Cerebellar nuclear complex (tissue), 1 donor: ENCODE measurements at regions not wholly inside any gene's neighbourhood (a gene's known extent, or its start where the extent isn't known, plus 50 kb on each side); places are given as distances from the start of the nearest gene placed in this dataset.

Experiments used
- DNase-seq, 2 experiments: peaks; one replicate each; lab custom pipeline; 2025; lab: John Stamatoyannopoulos, UW

DNA sequence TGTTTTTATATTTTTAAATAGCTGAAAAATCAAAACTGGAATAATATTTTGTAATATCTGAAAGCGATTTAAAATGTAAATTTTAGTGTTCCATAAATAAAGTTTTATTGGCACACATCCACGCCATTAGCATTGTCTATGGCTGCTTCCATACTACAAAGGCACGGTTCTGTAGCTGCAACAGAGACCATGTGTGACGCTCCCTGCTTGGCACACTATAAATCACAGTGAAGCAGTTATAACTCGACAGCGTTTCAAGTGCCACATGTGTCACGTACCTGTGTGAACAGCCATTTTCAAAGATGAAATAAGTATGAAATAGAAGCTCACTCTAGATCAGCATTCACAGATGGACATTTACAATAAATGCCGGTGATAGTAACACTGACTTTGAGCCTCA is 810.1 kb upstream of the WWC1 start:
- DNase-seq, result no peak

GRCh38 chr5:167482555-167482954 is 808.9 kb upstream of the WWC1 start:
- DNase-seq, result no peak

GRCh38 chr5:167485061-167485774 is 806.2 kb upstream of the WWC1 start:
- DNase-seq, result no peak

GRCh38 chr5:167488371-167488770 is 803.1 kb upstream of the WWC1 start:
- no peak for DNase-seq

GRCh38 chr5:167489202-167489601 is 802.2 kb upstream of the WWC1 start:
- DNase-seq, result no peak

DNA sequence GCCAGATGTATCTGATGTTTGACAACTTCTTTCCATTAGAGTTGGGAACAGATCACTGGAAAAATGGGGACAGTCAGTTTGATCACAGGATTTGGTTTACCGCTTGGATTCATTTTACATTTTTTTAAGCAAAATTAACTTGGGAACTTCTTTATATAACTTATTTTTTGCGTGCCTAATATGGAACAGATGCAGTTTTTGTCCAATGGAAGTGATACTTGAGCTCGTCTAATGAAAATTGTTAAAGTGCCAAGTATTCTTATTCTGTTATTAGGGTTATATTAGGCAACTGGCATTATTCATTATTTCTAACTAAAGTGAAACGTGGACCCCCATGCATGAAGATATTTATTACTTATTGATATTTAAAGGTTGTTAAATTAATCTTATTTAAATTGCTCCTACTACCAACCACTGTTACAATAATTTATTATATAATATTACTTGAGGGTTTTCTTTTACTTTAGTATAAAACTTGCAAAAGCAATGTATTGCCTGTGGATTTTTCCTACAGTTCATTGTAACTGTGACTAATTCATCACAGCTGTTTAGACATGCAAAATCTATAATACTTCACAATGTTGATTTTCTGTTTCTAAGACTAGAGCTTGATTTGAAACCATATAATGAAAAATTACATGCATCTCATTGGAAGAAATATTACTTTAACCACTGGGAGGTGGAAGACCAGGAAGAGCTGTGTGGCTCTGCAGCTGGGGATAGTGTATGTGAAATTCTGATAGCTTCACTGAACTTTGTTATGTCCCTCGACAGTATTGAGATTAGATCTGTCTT is 787.3 kb upstream of the WWC1 start:
- DNase-seq, result no peak

- DNase-seq, result no peak
Observed at GRCh38 chr5:167507463-167508233, 783.8 kb upstream of the WWC1 start.

GRCh38 chr5:167509076-167509475 is 782.4 kb upstream of the WWC1 start:
- no peak for DNase-seq

- no peak for DNase-seq
Observed at GRCh38 chr5:167511276-167511675, 780.2 kb upstream of the WWC1 start.

GRCh38 chr5:167512111-167512510 is 779.3 kb upstream of the WWC1 start:
- DNase-seq, result no peak

GRCh38 chr5:167513381-167513780 is 778.1 kb upstream of the WWC1 start:
- DNase-seq, result no peak

DNA sequence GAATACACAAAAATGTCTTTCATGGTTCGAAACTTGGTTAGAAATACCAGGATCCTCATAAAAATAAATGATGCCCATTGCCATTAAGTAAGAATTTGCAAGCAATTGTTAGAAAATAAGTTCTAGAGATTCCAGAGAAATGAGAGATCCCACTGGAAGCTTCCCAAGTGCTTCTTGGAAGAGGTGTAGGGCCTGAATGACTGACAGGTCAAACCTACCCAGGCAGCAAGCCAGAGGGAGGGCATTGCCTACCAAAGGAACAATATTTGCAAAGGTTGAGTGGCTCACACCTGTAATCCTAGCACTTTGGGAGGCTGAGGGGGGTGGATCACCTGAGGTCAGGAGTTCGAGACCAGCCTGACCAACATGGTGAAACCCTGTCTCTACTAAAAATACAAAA is 777.0 kb upstream of the WWC1 start:
- DNase-seq, result no peak

DNA sequence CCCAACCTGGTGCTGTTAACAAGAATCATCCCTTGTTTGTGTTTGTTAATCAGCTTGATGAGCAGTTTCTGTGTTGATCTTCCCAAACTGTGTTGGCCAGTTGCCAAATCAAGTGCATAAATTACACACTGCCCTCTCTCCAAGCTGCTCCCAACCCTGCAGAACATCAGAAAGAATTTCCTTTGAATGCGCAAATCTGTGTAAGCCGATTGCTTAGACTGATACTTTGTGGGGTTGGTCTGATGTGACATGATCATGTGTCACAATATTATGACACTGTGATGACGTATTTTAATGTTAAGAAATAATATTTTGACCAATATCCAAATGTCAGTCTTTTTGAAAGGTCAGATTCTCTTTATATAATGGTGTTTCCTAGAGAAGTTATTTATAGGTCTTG is 766.4 kb upstream of the WWC1 start:
- DNase-seq, result no peak

- no peak for DNase-seq
Observed at GRCh38 chr5:167528651-167529050, 762.8 kb upstream of the WWC1 start.

DNA sequence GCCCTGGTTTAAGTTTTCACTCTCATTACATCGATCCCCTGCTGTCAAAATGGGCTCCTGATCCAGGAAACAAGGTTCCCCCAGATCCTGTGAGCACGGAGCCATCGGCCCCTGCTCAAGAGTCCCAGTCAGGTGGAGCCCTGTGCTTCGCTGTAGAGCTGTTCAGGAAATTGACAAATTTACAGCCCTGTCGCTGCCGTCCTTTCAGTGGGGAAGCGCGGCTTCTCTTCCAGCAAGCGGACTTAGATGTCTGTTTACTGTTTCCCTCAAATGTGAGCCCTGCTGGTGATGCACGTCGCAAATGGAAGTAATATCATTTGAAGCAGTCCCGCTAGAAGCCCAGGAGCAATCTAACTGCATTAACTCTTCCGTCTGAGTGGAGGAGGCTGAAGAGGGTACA is 760.9 kb upstream of the WWC1 start:
- no peak for DNase-seq

GRCh38 chr5:167533814-167534795 is 757.3 kb upstream of the WWC1 start:
- DNase-seq, result no peak

DNA sequence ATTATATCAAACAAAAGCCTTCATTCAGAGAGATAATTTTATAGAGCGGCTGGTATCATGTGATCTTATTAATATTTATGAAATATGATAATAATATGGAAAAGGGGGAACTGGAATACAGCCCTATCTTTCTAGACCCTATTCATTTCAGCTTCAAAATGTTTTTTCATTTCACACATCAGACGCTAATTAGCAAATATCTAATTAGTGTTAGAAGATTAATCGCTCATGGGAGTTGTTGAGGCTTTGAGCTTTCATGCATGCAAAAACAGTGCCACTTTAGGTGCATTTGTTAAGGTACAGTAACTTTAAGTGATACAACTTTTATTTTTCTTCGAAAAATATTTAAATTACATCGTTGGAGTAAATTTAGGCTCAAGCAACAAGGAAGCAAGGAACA is 751.7 kb upstream of the WWC1 start:
- no peak for DNase-seq

DNA sequence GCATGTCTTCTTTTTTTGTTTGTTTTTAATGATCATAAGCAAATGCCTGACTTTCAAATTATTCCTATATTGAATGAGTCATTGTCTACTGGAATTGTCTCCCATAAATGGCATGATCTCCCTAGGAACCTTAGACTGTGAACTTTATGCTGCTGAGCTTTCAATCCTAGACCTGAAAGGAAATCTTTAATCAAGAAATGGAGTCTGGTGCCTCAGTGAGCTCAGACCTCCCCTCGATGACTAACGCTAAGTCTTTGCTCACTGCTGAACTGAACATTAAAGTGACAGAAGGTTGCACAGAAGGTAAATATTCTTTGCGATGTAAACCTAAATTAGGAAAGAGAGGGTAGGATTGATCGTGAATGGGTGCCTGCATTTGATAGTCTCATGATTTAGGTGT is 745.2 kb upstream of the WWC1 start:
- no peak for DNase-seq

DNA sequence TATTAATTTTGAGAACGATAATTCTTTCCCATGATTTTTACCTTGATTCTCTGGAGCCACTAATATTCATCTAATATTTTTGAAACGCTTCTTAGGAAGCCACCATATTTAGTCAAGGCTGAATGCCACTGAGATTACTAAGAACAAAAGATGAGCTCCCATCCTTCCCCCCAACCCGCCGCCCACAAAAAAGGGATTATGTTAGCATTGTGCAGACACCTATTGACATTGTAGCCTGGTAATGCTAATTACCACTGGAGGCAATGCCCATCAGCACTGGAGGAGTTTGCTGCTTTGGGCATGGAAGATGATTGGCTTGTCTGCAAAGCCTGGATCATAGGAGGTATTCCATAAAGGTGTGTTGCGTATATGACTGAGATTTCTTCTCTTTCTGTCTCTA is 739.1 kb upstream of the WWC1 start:
- no peak for DNase-seq

- no peak for DNase-seq
Observed at GRCh38 chr5:167553511-167553910, 737.9 kb upstream of the WWC1 start.

DNA sequence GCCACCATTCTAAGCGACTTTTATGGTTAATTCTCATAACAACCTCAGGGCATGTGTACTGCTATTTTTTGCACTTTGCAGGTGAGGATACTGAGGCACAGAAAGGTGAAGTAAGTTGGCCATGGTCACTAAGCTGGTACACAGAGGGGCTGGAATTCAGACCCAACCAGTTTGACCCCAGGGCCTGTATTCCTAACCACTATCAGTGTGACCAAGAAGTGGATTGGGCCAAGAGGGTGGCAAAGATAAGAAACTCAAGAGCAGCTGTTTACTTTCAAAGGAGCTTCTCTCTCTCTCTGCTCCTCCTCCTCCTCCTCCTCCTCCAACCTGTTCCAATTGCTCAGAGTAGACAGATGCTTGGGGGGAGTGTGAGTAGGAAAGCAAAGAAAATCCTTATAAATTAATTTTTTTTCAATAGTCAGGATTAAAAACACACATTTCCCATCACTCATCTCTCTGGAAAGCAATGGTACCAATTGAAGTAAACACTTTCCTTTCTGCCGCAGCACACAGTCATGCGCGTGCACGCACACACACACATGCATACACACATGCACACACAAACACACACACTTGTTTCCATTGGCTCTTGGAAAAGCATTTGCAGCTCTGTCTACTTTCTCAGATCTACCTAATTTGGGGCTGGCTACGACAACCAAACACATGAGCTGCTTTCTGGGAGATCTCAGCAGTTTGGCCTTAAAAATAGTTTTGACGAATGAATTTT is 736.7 kb upstream of the WWC1 start:
- DNase-seq, result no peak
